ENCODE measurements at regions not wholly inside any gene's neighbourhood (a gene's known extent, or its start where the extent isn't known, plus 50 kb on each side); places are given as distances from the start of the nearest gene placed in this dataset.

DNA sequence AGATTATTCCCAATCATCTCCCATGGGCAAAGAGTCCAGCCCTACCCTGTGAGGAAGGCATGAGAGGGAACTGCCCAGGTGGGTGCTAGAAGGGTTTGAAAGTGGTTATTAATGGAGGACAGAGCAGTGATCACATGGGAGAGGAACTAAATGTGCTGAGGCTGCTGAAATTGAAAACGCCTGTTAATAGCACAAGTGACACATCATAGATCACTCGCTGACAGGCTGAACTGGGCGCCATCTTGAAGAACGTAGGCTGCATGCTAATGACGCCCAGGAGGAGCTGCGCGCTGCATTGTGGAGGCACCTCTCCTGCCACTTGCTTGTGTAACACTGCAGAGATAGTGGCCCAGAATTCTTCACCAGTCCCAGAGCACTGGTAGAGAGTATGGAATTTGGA is 182.9 kb downstream of the KCNA5 start:
- no peak overlapping the region for H3K4me3 ChIP-seq (ENCODE audit: low read length)
- no peak overlapping the region for H3K27ac ChIP-seq (ENCODE audit: low read length)
- no peaks in the 10 kb centered on the region for H3K27me3 ChIP-seq (ENCODE audit: control insufficient read depth, insufficient read depth)
- DNase-seq: no peak
- 92% methylated on average over 7 of the region's 7 CpGs for WGBS
- no peaks in the 10 kb centered on the region for H3K4me1 ChIP-seq (ENCODE audit: control insufficient read depth, insufficient read depth, low read length)
- H3K9me3 ChIP-seq (ENCODE audit: control insufficient read depth, low read length): no peaks in the 10 kb centered on the region
- no peak for ATAC-seq
- intact Hi-C loops (cut with DNase I): no loop called here

- ATAC-seq: peak; percentile 22 to 67
- H3K4me1 ChIP-seq (ENCODE audit: control insufficient read depth, insufficient read depth, low read length): no peaks in the 10 kb centered on the region
- H3K4me3 ChIP-seq (ENCODE audit: low read length): no peak overlapping the region
- intact Hi-C loops (cut with DNase I): no loop called here
- no peaks in the 10 kb centered on the region for H3K9me3 ChIP-seq (ENCODE audit: control insufficient read depth, low read length)
- no peak overlapping the region for H3K27ac ChIP-seq (ENCODE audit: low read length)
- DNase-seq: peak; percentile 23 to 48 (median 46)
- H3K27me3 ChIP-seq (ENCODE audit: control insufficient read depth, insufficient read depth): no peaks in the 10 kb centered on the region
- WGBS: 56% methylated on average over 7 of the region's 7 CpGs
Observed at GRCh38 chr12:5227708-5228373, 184.2 kb downstream of the KCNA5 start.

DNA sequence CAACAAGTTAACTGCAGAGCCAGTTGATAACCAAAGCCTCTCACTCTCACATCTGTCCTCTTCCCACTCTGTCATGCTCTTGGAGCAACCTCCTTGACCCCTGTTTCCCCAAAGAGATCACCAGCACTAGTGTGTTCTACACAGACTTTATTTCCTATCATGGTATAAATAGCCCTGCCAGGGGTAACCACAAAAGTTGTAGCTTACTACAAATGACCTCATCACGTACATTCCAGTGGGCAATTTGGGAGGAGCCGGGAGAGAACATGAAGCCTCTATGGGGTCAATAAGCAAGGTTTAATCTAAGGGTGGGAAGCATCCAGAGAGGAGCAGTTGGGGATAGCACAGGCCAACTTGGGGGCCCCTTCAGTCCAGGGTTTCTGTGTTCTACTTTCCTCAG is 186.5 kb downstream of the KCNA5 start:
- intact Hi-C loops (cut with DNase I): no loop called here
- H3K9me3 ChIP-seq (ENCODE audit: control insufficient read depth, low read length): no peaks in the 10 kb centered on the region
- 83% methylated on average over 2 of the region's 2 CpGs for WGBS
- H3K27ac ChIP-seq (ENCODE audit: low read length): no peak overlapping the region
- no peak for DNase-seq
- no peak overlapping the region for H3K4me3 ChIP-seq (ENCODE audit: low read length)
- no peaks in the 10 kb centered on the region for H3K27me3 ChIP-seq (ENCODE audit: control insufficient read depth, insufficient read depth)
- no peak for ATAC-seq
- no peaks in the 10 kb centered on the region for H3K4me1 ChIP-seq (ENCODE audit: control insufficient read depth, insufficient read depth, low read length)

- Histone ChIP-seq H3K27ac (ENCODE audit: low read length) (no peak overlapping the region), H3K9me3 (ENCODE audit: control insufficient read depth, low read length) (no peaks in the 10 kb centered on the region), H3K4me3 (ENCODE audit: low read length) (no peak overlapping the region), H3K4me1 (ENCODE audit: control insufficient read depth, insufficient read depth, low read length) (no peaks in the 10 kb centered on the region), H3K27me3 (ENCODE audit: control insufficient read depth, insufficient read depth) (no peaks in the 10 kb centered on the region)
- WGBS: 94% methylated on average over 3 of the region's 3 CpGs
- ATAC-seq (no peak), DNase-seq (no peak)
- intact Hi-C loops (cut with DNase I): no loop called here
Observed at GRCh38 chr12:5230861-5231260, 187.2 kb downstream of the KCNA5 start.

DNA sequence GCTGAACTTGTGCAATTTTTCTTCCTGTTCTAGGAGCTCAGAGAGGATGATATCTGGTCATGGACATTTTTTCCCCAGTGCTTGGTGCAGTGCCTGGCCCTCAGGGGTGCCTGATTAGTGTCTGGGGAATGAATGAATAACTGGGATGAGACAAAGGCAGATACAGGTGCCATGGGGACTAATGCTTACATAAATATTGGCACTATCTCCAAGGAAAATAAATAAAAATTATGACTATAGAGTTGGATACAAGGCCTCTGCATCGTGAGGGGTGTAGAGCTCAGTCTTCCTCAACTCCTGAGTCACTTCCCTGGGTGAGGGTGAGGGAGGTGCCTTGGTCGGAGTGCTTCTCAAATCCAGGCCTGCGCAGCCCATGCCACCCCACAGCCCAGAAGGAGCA is 188.6 kb downstream of the KCNA5 start:
- no peaks in the 10 kb centered on the region for H3K9me3 ChIP-seq (ENCODE audit: control insufficient read depth, low read length)
- 88% methylated on average over 3 of the region's 3 CpGs for WGBS
- DNase-seq: no peak
- no peaks in the 10 kb centered on the region for H3K27me3 ChIP-seq (ENCODE audit: control insufficient read depth, insufficient read depth)
- H3K27ac ChIP-seq (ENCODE audit: low read length): no peak overlapping the region
- intact Hi-C loops (cut with DNase I): no loop called here
- no peak overlapping the region for H3K4me3 ChIP-seq (ENCODE audit: low read length)
- no peaks in the 10 kb centered on the region for H3K4me1 ChIP-seq (ENCODE audit: control insufficient read depth, insufficient read depth, low read length)
- ATAC-seq: no peak

DNA sequence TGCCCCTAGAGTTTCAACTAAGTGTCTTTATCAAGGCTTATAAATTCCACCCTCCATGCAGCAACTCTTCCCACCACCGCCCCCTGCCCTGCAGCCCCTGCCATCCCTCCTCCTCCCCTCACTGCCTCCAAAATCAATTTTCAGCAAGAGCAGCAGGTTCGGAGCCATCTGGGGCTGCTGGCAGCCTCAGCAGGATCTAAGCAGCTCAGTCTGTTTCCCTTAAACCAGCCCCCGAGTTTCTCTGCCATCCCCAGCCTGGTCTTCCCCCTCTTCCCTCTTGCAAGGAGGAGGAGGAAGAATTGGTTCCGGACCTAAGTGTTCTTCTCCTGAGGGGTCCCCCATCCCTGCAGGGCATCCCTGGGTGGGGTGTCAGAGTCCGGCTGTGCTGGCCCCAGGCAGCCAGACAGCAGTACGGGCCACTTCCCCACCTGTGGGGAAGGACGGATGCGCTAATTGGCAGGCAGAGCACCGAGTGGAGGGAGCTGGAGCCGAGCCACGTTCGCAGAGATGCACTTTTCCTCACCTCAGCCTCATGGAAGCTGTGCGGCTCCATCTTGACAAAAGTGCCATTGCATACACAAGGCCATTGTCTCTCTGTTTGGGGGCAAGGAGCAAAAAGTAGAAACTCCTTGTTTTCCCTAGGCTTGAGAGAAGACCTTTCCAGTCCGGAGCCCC is 189.3 kb downstream of the KCNA5 start:
- DNase-seq (no peak), ATAC-seq (no peak)
- intact Hi-C loops (cut with DNase I): no loop called here
- H3K9me3 ChIP-seq (ENCODE audit: control insufficient read depth, low read length): no peaks in the 10 kb centered on the region
- 63% methylated on average over 14 of the region's 14 CpGs for WGBS
- H3K27me3 ChIP-seq (ENCODE audit: control insufficient read depth, insufficient read depth): no peaks in the 10 kb centered on the region
- H3K4me1 ChIP-seq (ENCODE audit: control insufficient read depth, insufficient read depth, low read length): no peaks in the 10 kb centered on the region
- no peak overlapping the region for H3K27ac ChIP-seq (ENCODE audit: low read length)
- H3K4me3 ChIP-seq (ENCODE audit: low read length): no peak overlapping the region

- ATAC-seq (no peak), DNase-seq (no peak)
- WGBS: 80% methylated on average over 5 of the region's 5 CpGs
- Histone ChIP-seq H3K9me3 (ENCODE audit: control insufficient read depth, low read length) (no peaks in the 10 kb centered on the region), H3K4me1 (ENCODE audit: control insufficient read depth, insufficient read depth, low read length) (no peaks in the 10 kb centered on the region), H3K27ac (ENCODE audit: low read length) (no peak overlapping the region), H3K27me3 (ENCODE audit: control insufficient read depth, insufficient read depth) (no peaks in the 10 kb centered on the region), H3K4me3 (ENCODE audit: low read length) (no peak overlapping the region)
- intact Hi-C loops (cut with DNase I): no loop called here
Observed at GRCh38 chr12:5236022-5236640, 192.5 kb downstream of the KCNA5 start.

- no peak for DNase-seq
- Histone ChIP-seq H3K4me3 (ENCODE audit: low read length) (no peak overlapping the region), H3K27ac (ENCODE audit: low read length) (no peak overlapping the region), H3K27me3 (ENCODE audit: control insufficient read depth, insufficient read depth) (no peaks in the 10 kb centered on the region), H3K9me3 (ENCODE audit: control insufficient read depth, low read length) (no peaks in the 10 kb centered on the region), H3K4me1 (ENCODE audit: control insufficient read depth, insufficient read depth, low read length) (no peaks in the 10 kb centered on the region)
- no peak for ATAC-seq
- intact Hi-C loops (cut with DNase I): no loop called here
- WGBS: 62% methylated on average over 7 of the region's 7 CpGs
Observed at GRCh38 chr12:5242440-5242839, 189.5 kb upstream of the NTF3 start.

DNA sequence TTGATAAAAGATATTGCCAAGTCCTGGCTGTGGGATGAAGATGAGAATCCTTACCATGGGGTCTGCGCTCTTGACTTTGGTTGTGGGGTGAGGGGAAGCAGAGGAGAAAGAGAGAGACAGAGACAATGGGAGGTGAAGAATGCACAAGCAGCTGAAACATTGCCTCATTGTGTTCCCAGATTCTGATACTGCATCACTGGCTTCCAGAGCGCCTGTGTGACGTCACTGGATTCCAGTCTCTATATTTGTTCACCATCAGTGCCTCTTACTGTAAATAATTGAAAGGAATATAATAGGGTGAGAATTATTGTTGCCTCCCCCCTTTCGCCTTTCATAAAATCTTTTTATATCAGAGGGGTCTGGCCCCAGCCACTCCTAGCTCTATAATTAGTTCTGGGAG is 188.9 kb upstream of the NTF3 start:
- intact Hi-C loops (cut with DNase I): no loop called here
- no peak overlapping the region for H3K27ac ChIP-seq (ENCODE audit: low read length)
- no peak for ATAC-seq

GRCh38 chr12:5244513-5244972 is 187.4 kb upstream of the NTF3 start:
- H3K4me1 ChIP-seq (ENCODE audit: control insufficient read depth, insufficient read depth, low read length): no peaks in the 10 kb centered on the region
- ATAC-seq: peak; percentile 38 to 59
- H3K9me3 ChIP-seq (ENCODE audit: control insufficient read depth, low read length): no peaks in the 10 kb centered on the region
- no peak for DNase-seq
- intact Hi-C loops (cut with DNase I): no loop called here
- H3K27me3 ChIP-seq (ENCODE audit: control insufficient read depth, insufficient read depth): no peaks in the 10 kb centered on the region
- H3K4me3 ChIP-seq (ENCODE audit: low read length): no peak overlapping the region
- WGBS: 36% methylated on average over 5 of the region's 5 CpGs
- no peak overlapping the region for H3K27ac ChIP-seq (ENCODE audit: low read length)

More for the DNA sequence above, 188.9 kb upstream of the NTF3 start:
- H3K4me3 ChIP-seq (ENCODE audit: low read length): no peak overlapping the region
- DNase-seq: no peak
- H3K4me1 ChIP-seq (ENCODE audit: control insufficient read depth, insufficient read depth, low read length): no peaks in the 10 kb centered on the region
- H3K9me3 ChIP-seq (ENCODE audit: control insufficient read depth, low read length): no peaks in the 10 kb centered on the region
- 64% methylated on average over 4 of the region's 4 CpGs for WGBS
- H3K27me3 ChIP-seq (ENCODE audit: control insufficient read depth, insufficient read depth): no peaks in the 10 kb centered on the region

DNA sequence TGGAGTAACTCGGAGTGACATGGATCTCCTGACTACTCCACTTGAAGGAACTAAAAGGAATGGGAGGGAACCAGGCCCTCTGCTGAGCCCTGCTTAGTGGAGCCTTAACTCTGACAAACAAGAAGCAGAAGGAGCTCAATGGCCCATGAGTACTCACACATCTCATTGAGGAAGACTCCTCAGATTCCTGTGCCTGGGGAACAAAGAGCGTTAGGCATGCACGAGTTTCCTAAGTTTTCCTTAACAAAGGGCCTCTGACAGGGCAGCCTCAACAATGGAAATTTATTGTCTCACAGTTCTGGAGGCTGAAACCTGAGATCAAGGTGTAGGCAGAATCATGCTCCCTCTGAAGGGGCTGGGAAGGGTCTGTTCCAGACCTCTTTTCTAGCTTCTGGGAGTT is 185.7 kb upstream of the NTF3 start:
- 85% methylated on average over 3 of the region's 3 CpGs for WGBS
- Histone ChIP-seq H3K27ac (ENCODE audit: low read length) (no peak overlapping the region), H3K4me3 (ENCODE audit: low read length) (no peak overlapping the region), H3K9me3 (ENCODE audit: control insufficient read depth, low read length) (no peaks in the 10 kb centered on the region), H3K4me1 (ENCODE audit: control insufficient read depth, insufficient read depth, low read length) (no peaks in the 10 kb centered on the region), H3K27me3 (ENCODE audit: control insufficient read depth, insufficient read depth) (no peaks in the 10 kb centered on the region)
- ATAC-seq (no peak), DNase-seq (no peak)
- intact Hi-C loops (cut with DNase I): no loop called here
